HEK293 (cell line): ENCODE measurements at regions not wholly inside any gene's neighbourhood (a gene's known extent, or its start where the extent isn't known, plus 50 kb on each side); places are given as distances from the start of the nearest gene placed in this dataset.

Source experiments
- CTCF ChIA-PET: fragments of 350-600 bp; formaldehyde crosslinking; extraction: SDS; loops from one replicate; lab custom pipeline; 2021; ENCODE audit warnings: antibody characterized with exemption; lab: Yijun Ruan, JAX
- POLR2A ChIA-PET: fragments of 300-600 bp; formaldehyde crosslinking; extraction: SDS; loops from one replicate; lab custom pipeline; 2020; ENCODE audit warnings: antibody characterized with exemption, inconsistent platforms; lab: Yijun Ruan, JAX
- H3K27ac ChIP-seq: fragments of 200-500 bp; sonication (Bioruptor generic); 2 replicates; pipeline ENCODE4 v1.5.1; 2014; ENCODE audit warnings: low read depth, low read length, control low read depth, inconsistent platforms; ENCODE audit errors: extremely low read depth
- H3K36me3 ChIP-seq, 2 experiments: fragments of 200-500 bp in 1 of 2; sonication (Bioruptor generic) in 1 of 2; 1 replicate in 1 of 2; 2 replicates in 1 of 2; pipeline ENCODE4 v1.5.1; 2014 to 2017; ENCODE audit warnings: inconsistent platforms in 2 of 2, low read length in 2 of 2; ENCODE audit not compliant: control insufficient read depth in 2 of 2, insufficient read depth in 1 of 2
- H3K4me1 ChIP-seq: fragments of 200-500 bp; sonication (Bioruptor generic); 2 replicates; pipeline ENCODE4 v1.5.1; 2014; ENCODE audit warnings: mild to moderate bottlenecking, low read length, inconsistent platforms; ENCODE audit not compliant: control insufficient read depth, insufficient read depth
- H3K4me3 ChIP-seq: 2 replicates; pipeline ENCODE4 v1.5.1; 2011; ENCODE audit warnings: low read depth, mild to moderate bottlenecking, control low read depth, low read length, moderate library complexity
- H3K9me3 ChIP-seq: fragments of 200-500 bp; sonication (Bioruptor generic); 2 replicates; pipeline ENCODE4 v1.5.1; 2014; ENCODE audit warnings: low read depth, low read length, inconsistent platforms; ENCODE audit not compliant: control insufficient read depth, insufficient read depth
- FEZF1 ChIP-seq: fragments of 450-650 bp; formaldehyde crosslinking; IDR thresholded peaks from 2 replicates; pipeline ENCODE4 v1.5.1; 2016; ENCODE audit warnings: missing biosample characterization, missing genetic modification characterization
- HOXD13 ChIP-seq: sonication (generic); formaldehyde crosslinking; IDR thresholded peaks from 2 replicates; pipeline ENCODE4 v1.8.0; 2022; ENCODE audit warnings: missing genetic modification reagents, borderline replicate concordance
- OVOL3 ChIP-seq: fragments of 450-650 bp; formaldehyde crosslinking; IDR thresholded peaks from 2 replicates; pipeline ENCODE4 v1.5.1; 2016; ENCODE audit warnings: missing biosample characterization, missing genetic modification characterization
- YY2 ChIP-seq: fragments of 450-650 bp; formaldehyde crosslinking; IDR thresholded peaks from 2 replicates; pipeline ENCODE4 v1.5.1; 2016; ENCODE audit warnings: missing biosample characterization, missing genetic modification characterization
- ZFP41 ChIP-seq: fragments of 450-650 bp; formaldehyde crosslinking; IDR thresholded peaks from 2 replicates; pipeline ENCODE4 v1.5.1; 2016; ENCODE audit warnings: missing biosample characterization, missing genetic modification characterization, borderline replicate concordance
- ZNF114 ChIP-seq: fragments of 450-650 bp; formaldehyde crosslinking; IDR thresholded peaks from 2 replicates; pipeline ENCODE4 v1.5.0; 2017; ENCODE audit warnings: missing biosample characterization, missing genetic modification characterization
- ZNF121 ChIP-seq: fragments of 450-650 bp; formaldehyde crosslinking; IDR thresholded peaks from 2 replicates; pipeline ENCODE4 v1.5.1; 2016; ENCODE audit warnings: missing biosample characterization, missing genetic modification characterization
- ZNF138 ChIP-seq: fragments of 450-650 bp; formaldehyde crosslinking; IDR thresholded peaks from 2 replicates; pipeline ENCODE4 v1.5.1; 2016; ENCODE audit warnings: missing biosample characterization, missing genetic modification characterization, borderline replicate concordance
- ZNF155 ChIP-seq: fragments of 450-650 bp; formaldehyde crosslinking; IDR thresholded peaks from 2 replicates; pipeline ENCODE4 v1.5.1; 2016; ENCODE audit warnings: missing biosample characterization, missing genetic modification characterization
- ZNF184 ChIP-seq: fragments of 450-650 bp; IDR thresholded peaks from 2 replicates; pipeline ENCODE4 v1.5.1; 2018; ENCODE audit warnings: missing biosample characterization, mild to moderate bottlenecking, missing genetic modification characterization
- ZNF266 ChIP-seq: fragments of 450-650 bp; formaldehyde crosslinking; IDR thresholded peaks from 2 replicates; pipeline ENCODE4 v1.5.1; 2016; ENCODE audit warnings: missing biosample characterization, missing genetic modification characterization, low read depth
- ZNF341 ChIP-seq: fragments of 450-650 bp; formaldehyde crosslinking; IDR thresholded peaks from 2 replicates; pipeline ENCODE4; 2016; ENCODE audit warnings: low read depth, missing biosample characterization, missing genetic modification characterization
- ZNF354C ChIP-seq: fragments of 450-650 bp; formaldehyde crosslinking; IDR thresholded peaks from 2 replicates; pipeline ENCODE4 v1.5.1; 2016; ENCODE audit warnings: missing biosample characterization, missing genetic modification characterization, low read depth, borderline replicate concordance
- ZNF433 ChIP-seq: fragments of 450-650 bp; formaldehyde crosslinking; IDR thresholded peaks from 2 replicates; pipeline ENCODE4 v1.5.1; 2016; ENCODE audit warnings: missing biosample characterization, missing genetic modification characterization, low read depth
- ZNF529 ChIP-seq: fragments of 450-650 bp; formaldehyde crosslinking; IDR thresholded peaks from 2 replicates; pipeline ENCODE4 v1.5.1; 2017; ENCODE audit warnings: missing genetic modification characterization, missing biosample characterization; ENCODE audit not compliant: insufficient replicate concordance
- ZNF610 ChIP-seq: fragments of 450-650 bp; formaldehyde crosslinking; IDR thresholded peaks from 2 replicates; pipeline ENCODE4 v1.5.1; 2016; ENCODE audit warnings: missing biosample characterization, missing genetic modification characterization, borderline replicate concordance
- ZNF654 ChIP-seq: fragments of 450-650 bp; formaldehyde crosslinking; IDR thresholded peaks from 2 replicates; pipeline ENCODE4 v1.5.1; 2016; ENCODE audit warnings: low read depth, missing biosample characterization, missing genetic modification characterization
- ZNF670 ChIP-seq: fragments of 450-650 bp; formaldehyde crosslinking; IDR thresholded peaks from 2 replicates; pipeline ENCODE4 v1.5.1; 2016; ENCODE audit warnings: missing biosample characterization, missing genetic modification characterization, low read depth
- TF ChIP-seq, protein P1 (sequence below): fragments of 450-650 bp; IDR thresholded peaks from 2 replicates; pipeline ENCODE4 v1.5.1; 2018; ENCODE audit warnings: missing biosample characterization, missing genetic modification characterization
- TF ChIP-seq, protein P2 (sequence below): fragments of 450-650 bp; formaldehyde crosslinking; IDR thresholded peaks from 2 replicates; pipeline ENCODE4 v1.5.1; 2017; ENCODE audit warnings: missing biosample characterization, missing genetic modification characterization
- TF ChIP-seq, protein P3 (sequence below): fragments of 450-650 bp; formaldehyde crosslinking; IDR thresholded peaks from 2 replicates; pipeline ENCODE4 v1.5.1; 2016; ENCODE audit warnings: missing biosample characterization, missing genetic modification characterization
- TF ChIP-seq, protein P4 (sequence below): fragments of 450-650 bp; formaldehyde crosslinking; IDR thresholded peaks from 2 replicates; pipeline ENCODE4 v1.5.1; 2017; ENCODE audit warnings: missing biosample characterization, missing genetic modification characterization
- TF ChIP-seq, protein P5 (sequence below): fragments of 450-650 bp; formaldehyde crosslinking; IDR thresholded peaks from 2 replicates; pipeline ENCODE4 v1.5.1; 2016; ENCODE audit warnings: missing biosample characterization, missing genetic modification characterization

DNA sequence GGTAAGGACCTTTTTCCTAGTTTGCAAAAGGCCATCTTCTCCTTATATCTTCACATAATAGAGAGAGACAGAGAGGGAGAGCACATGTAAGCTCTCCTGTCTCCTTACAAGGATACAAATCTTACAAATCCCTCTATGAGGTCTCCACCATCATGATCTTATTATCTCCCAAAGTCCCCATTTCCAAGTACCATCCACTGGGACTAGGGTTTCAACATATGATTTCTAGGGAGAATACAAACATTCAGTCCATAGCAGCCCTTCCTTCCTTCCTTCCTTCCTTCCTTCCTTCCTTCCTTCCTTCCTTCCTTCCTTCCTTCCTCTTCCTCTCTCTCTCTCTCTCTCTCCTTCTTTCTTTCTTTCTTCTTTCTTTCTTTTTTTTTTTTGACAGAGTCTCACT lies 1132.9 kb upstream of the WWC1 start:
- no peak overlapping the region for H3K4me3 ChIP-seq
- TF ChIP-seq ZNF654 (tag by site-specific recombination) (no peak), ZNF184 (tag by site-specific recombination) (no peak), ZNF155 (tag by site-specific recombination) (no peak), ZNF670 (tag by site-specific recombination) (no peak), ZNF529 (tag by site-specific recombination) (no peak), ZNF114 (no peak), ZNF341 (no peak), ZNF121 (tag by site-specific recombination) (no peak), ZNF433 (no peak), ZNF138 (tag by site-specific recombination) (no peak), ZNF354C (tag by site-specific recombination) (no peak), ZNF266 (no peak), OVOL3 (tag by site-specific recombination) (no peak), FEZF1 (no peak), ZFP41 (tag by site-specific recombination) (no peak), ZNF610 (tag by site-specific recombination) (no peak), HOXD13 (no peak)
- TF ChIP-seq, protein P1, sequence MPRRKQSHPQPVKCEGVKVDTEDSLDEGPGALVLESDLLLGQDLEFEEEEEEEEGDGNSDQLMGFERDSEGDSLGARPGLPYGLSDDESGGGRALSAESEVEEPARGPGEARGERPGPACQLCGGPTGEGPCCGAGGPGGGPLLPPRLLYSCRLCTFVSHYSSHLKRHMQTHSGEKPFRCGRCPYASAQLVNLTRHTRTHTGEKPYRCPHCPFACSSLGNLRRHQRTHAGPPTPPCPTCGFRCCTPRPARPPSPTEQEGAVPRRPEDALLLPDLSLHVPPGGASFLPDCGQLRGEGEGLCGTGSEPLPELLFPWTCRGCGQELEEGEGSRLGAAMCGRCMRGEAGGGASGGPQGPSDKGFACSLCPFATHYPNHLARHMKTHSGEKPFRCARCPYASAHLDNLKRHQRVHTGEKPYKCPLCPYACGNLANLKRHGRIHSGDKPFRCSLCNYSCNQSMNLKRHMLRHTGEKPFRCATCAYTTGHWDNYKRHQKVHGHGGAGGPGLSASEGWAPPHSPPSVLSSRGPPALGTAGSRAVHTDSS (tag by site-specific recombination) = no peak
- TF ChIP-seq, protein P2, sequence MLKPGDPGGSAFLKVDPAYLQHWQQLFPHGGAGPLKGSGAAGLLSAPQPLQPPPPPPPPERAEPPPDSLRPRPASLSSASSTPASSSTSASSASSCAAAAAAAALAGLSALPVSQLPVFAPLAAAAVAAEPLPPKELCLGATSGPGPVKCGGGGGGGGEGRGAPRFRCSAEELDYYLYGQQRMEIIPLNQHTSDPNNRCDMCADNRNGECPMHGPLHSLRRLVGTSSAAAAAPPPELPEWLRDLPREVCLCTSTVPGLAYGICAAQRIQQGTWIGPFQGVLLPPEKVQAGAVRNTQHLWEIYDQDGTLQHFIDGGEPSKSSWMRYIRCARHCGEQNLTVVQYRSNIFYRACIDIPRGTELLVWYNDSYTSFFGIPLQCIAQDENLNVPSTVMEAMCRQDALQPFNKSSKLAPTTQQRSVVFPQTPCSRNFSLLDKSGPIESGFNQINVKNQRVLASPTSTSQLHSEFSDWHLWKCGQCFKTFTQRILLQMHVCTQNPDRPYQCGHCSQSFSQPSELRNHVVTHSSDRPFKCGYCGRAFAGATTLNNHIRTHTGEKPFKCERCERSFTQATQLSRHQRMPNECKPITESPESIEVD (tag by site-specific recombination) = no peak
- TF ChIP-seq, protein P3, sequence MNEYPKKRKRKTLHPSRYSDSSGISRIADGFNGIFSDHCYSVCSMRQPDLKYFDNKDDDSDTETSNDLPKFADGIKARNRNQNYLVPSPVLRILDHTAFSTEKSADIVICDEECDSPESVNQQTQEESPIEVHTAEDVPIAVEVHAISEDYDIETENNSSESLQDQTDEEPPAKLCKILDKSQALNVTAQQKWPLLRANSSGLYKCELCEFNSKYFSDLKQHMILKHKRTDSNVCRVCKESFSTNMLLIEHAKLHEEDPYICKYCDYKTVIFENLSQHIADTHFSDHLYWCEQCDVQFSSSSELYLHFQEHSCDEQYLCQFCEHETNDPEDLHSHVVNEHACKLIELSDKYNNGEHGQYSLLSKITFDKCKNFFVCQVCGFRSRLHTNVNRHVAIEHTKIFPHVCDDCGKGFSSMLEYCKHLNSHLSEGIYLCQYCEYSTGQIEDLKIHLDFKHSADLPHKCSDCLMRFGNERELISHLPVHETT = no peak
- H3K9me3 ChIP-seq = no peaks in the 10 kb centered on the region
- H3K27ac ChIP-seq = no peak overlapping the region
- ChIA-PET POLR2A (no interaction called here), CTCF (no interaction called here)
- no peaks in the 10 kb centered on the region for H3K36me3 ChIP-seq
- H3K4me1 ChIP-seq = no peaks in the 10 kb centered on the region

DNA sequence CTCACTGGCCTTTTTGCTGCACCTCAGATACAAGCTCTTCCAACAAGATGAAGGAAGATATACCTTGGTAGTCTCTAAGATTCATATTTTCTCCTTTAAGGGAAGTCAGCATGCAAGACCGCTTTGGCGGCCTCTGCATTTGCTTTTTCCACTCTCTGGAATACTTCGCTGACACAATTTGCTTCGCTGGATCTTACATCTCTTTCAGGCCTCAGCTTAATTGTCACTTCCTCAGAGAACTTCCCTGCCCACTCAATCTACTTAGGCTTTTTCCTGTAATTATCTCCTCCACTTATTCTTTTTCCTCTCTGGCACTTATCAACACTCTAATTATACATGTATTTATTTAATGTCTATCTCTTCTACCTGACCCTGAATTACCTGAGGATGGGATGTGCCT lies 1131.1 kb upstream of the WWC1 start:
- H3K9me3 ChIP-seq = no peaks in the 10 kb centered on the region
- TF ChIP-seq, protein P4, sequence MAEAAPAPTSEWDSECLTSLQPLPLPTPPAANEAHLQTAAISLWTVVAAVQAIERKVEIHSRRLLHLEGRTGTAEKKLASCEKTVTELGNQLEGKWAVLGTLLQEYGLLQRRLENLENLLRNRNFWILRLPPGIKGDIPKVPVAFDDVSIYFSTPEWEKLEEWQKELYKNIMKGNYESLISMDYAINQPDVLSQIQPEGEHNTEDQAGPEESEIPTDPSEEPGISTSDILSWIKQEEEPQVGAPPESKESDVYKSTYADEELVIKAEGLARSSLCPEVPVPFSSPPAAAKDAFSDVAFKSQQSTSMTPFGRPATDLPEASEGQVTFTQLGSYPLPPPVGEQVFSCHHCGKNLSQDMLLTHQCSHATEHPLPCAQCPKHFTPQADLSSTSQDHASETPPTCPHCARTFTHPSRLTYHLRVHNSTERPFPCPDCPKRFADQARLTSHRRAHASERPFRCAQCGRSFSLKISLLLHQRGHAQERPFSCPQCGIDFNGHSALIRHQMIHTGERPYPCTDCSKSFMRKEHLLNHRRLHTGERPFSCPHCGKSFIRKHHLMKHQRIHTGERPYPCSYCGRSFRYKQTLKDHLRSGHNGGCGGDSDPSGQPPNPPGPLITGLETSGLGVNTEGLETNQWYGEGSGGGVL (tag by site-specific recombination) = no peak
- TF ChIP-seq, protein P5, sequence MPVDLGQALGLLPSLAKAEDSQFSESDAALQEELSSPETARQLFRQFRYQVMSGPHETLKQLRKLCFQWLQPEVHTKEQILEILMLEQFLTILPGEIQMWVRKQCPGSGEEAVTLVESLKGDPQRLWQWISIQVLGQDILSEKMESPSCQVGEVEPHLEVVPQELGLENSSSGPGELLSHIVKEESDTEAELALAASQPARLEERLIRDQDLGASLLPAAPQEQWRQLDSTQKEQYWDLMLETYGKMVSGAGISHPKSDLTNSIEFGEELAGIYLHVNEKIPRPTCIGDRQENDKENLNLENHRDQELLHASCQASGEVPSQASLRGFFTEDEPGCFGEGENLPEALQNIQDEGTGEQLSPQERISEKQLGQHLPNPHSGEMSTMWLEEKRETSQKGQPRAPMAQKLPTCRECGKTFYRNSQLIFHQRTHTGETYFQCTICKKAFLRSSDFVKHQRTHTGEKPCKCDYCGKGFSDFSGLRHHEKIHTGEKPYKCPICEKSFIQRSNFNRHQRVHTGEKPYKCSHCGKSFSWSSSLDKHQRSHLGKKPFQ (tag by site-specific recombination) = no peak
- TF ChIP-seq HOXD13 (no peak), ZNF654 (tag by site-specific recombination) (no peak), YY2 (tag by site-specific recombination) (no peak)
- H3K36me3 ChIP-seq = no peaks in the 10 kb centered on the region
- ChIA-PET POLR2A (no interaction called here), CTCF (no interaction called here)
- H3K27ac ChIP-seq = no peak overlapping the region
- no peak overlapping the region for H3K4me3 ChIP-seq
- H3K4me1 ChIP-seq = no peaks in the 10 kb centered on the region
